Type B pancreatic cell (in vitro differentiated cells): ENCODE measurements at regions not wholly inside any gene's neighbourhood (a gene's known extent, or its start where the extent isn't known, plus 50 kb on each side); places are given as distances from the start of the nearest gene placed in this dataset.

Experiments used
- DNase-seq: peaks from one replicate; pipeline ENCODE4 v3.0.0; 2021; ENCODE audit warnings: mixed read lengths; ENCODE audit not compliant: unreplicated experiment; ENCODE audit errors: extremely low spot score
- H3K27ac Mint-ChIP-seq: 2 replicates; pipeline ENCODE4 v1.8.0; 2021; ENCODE audit warnings: mild to moderate bottlenecking, mixed read lengths
- H3K27me3 Mint-ChIP-seq: 2 replicates; pipeline ENCODE4 v1.8.0; 2021; ENCODE audit warnings: mixed read lengths
- H3K36me3 Mint-ChIP-seq: 2 replicates; pipeline ENCODE4 v1.8.0; 2021; ENCODE audit warnings: mixed read lengths
- H3K4me1 Mint-ChIP-seq: one replicate; pipeline ENCODE4 v1.8.0; 2021; ENCODE audit warnings: mixed read lengths; ENCODE audit not compliant: unreplicated experiment
- H3K4me3 Mint-ChIP-seq: 2 replicates; pipeline ENCODE4 v1.8.0; 2021; ENCODE audit warnings: mild to moderate bottlenecking, mixed read lengths
- H3K9me3 Mint-ChIP-seq: 2 replicates; pipeline ENCODE4 v1.8.0; 2021; ENCODE audit warnings: mixed read lengths
- TF ChIP-seq, protein P1 (sequence below): fragments of 200-600 bp; sonication (generic); conservative IDR thresholded peaks from 2 replicates; pipeline ENCODE4 v1.5.0; 2021; ENCODE audit warnings: antibody characterized with exemption, mild to moderate bottlenecking

- H3K4me3 Mint-ChIP-seq: no peak overlapping the region
- H3K27ac Mint-ChIP-seq: no peak overlapping the region
- no peaks in the 10 kb centered on the region for H3K36me3 Mint-ChIP-seq
- TF ChIP-seq, protein P1, sequence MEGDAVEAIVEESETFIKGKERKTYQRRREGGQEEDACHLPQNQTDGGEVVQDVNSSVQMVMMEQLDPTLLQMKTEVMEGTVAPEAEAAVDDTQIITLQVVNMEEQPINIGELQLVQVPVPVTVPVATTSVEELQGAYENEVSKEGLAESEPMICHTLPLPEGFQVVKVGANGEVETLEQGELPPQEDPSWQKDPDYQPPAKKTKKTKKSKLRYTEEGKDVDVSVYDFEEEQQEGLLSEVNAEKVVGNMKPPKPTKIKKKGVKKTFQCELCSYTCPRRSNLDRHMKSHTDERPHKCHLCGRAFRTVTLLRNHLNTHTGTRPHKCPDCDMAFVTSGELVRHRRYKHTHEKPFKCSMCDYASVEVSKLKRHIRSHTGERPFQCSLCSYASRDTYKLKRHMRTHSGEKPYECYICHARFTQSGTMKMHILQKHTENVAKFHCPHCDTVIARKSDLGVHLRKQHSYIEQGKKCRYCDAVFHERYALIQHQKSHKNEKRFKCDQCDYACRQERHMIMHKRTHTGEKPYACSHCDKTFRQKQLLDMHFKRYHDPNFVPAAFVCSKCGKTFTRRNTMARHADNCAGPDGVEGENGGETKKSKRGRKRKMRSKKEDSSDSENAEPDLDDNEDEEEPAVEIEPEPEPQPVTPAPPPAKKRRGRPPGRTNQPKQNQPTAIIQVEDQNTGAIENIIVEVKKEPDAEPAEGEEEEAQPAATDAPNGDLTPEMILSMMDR: no peak
- DNase-seq: no peak
- H3K4me1 Mint-ChIP-seq: peaks cover 6% of the 10 kb centered on the region
- H3K27me3 Mint-ChIP-seq: peaks cover 11% of the 10 kb centered on the region
- H3K9me3 Mint-ChIP-seq: peaks cover 5% of the 10 kb centered on the region
These were observed 354.8 kb downstream of the RPS24 start for GRCh38 chr10:78388331-78389050.

DNA sequence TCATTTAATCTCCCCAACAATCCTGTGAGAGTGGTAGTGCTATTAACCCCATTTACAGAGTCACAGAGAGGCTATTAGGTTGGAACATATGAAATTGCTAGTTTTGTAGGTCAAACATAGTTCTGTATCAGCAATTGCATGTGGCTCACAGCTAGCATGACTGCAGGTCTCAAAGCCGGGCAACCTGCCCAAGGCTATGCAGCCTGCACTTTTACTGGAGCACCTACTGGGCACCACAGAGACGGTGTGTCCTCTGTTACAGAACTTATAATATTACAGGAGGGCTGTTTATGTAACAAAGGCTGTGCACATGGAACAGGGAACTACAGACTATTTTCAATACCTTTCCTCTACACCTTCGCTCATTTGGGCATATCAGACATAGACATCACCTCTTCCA lies 355.8 kb downstream of the RPS24 start:
- H3K27me3 Mint-ChIP-seq: peaks cover 11% of the 10 kb centered on the region
- TF ChIP-seq, protein P1: no peak

DNA sequence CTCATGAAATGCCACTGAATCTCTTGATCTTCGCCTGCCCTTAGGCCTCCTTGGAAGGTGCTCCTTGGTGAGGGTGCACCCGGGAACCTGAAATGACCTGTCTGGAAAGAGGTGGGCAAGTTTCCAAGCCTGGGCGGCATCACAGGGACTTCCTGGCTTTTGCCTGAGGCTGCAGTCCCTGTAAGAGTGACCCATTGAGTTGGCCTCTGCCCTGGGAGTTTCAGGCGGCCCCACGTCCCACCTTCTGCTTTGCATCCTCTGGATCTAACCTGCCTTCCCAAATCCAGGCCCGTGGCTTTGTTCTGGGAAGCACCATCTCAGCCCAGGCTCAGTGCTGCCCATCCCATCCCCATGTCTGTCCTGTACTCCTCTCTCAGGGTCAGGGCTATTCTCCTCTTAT lies 356.4 kb downstream of the RPS24 start:
- Mint-ChIP-seq H3K9me3 (no peaks in the 10 kb centered on the region), H3K36me3 (no peaks in the 10 kb centered on the region), H3K27ac (no peak overlapping the region), H3K4me3 (no peak overlapping the region), H3K4me1 (peaks cover 6% of the 10 kb centered on the region), H3K27me3 (peaks cover 7% of the 10 kb centered on the region)
- TF ChIP-seq, protein P1: no peak
- no peak for DNase-seq

More for the DNA sequence above, 355.8 kb downstream of the RPS24 start:
- Mint-ChIP-seq H3K9me3 (peaks cover 5% of the 10 kb centered on the region), H3K4me1 (peaks cover 6% of the 10 kb centered on the region), H3K36me3 (no peaks in the 10 kb centered on the region), H3K27ac (no peak overlapping the region), H3K4me3 (no peak overlapping the region)
- no peak for DNase-seq

- no peaks in the 10 kb centered on the region for H3K36me3 Mint-ChIP-seq
- no peak for DNase-seq
- no peak overlapping the region for H3K27ac Mint-ChIP-seq
- TF ChIP-seq, protein P1: no peak
- H3K4me3 Mint-ChIP-seq: no peak overlapping the region
- peaks cover 6% of the 10 kb centered on the region for H3K27me3 Mint-ChIP-seq
- H3K4me1 Mint-ChIP-seq: peaks cover 6% of the 10 kb centered on the region
- no peaks in the 10 kb centered on the region for H3K9me3 Mint-ChIP-seq
These were observed 357.2 kb downstream of the RPS24 start for GRCh38 chr10:78390817-78391216.

- H3K9me3 Mint-ChIP-seq: no peaks in the 10 kb centered on the region
- H3K4me1 Mint-ChIP-seq: peaks cover 12% of the 10 kb centered on the region
- peaks cover 7% of the 10 kb centered on the region for H3K27me3 Mint-ChIP-seq
- TF ChIP-seq, protein P1: no peak
- no peak overlapping the region for H3K27ac Mint-ChIP-seq
- no peaks in the 10 kb centered on the region for H3K36me3 Mint-ChIP-seq
- no peak for DNase-seq
- H3K4me3 Mint-ChIP-seq: no peak overlapping the region
These were observed 357.9 kb downstream of the RPS24 start for GRCh38 chr10:78391585-78391984.
